NCI-H187 (cell line): ENCODE measurements at regions not wholly inside any gene's neighbourhood (a gene's known extent, or its start where the extent isn't known, plus 50 kb on each side); places are given as distances from the start of the nearest gene placed in this dataset.

Experiments
- DNase-seq, 2 experiments: peaks; one replicate each; lab custom pipeline; 2025; lab: John Stamatoyannopoulos, UW

GRCh38 chr2:223225266-223225665 is 173.3 kb downstream of the KCNE4 start:
- no peak for DNase-seq

GRCh38 chr2:223226264-223226663 is 174.3 kb downstream of the KCNE4 start:
- DNase-seq, result no peak

DNA sequence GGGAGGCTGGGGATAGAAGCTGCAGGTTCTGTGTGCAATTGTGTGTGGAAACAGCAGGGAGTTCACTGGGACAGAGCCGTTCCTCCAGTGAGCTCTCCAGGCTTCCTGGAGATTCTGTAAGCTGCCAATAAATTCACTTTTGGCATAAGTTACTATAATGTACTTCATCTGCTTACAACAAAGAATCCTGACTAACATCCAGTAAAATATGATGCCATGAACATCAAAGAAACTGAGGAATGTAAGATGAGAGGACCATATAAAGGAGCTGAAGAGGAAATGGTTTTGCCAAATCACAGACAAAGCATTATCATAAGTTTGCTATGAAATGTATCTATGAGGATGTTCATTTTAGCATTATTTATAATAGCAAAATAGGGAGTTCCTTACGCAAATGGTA is 175.3 kb downstream of the KCNE4 start:
- no peak for DNase-seq

- DNase-seq, result no peak
Observed at GRCh38 chr2:223228871-223229270, 176.9 kb downstream of the KCNE4 start.

- no peak for DNase-seq
Observed at GRCh38 chr2:223230352-223230751, 178.4 kb downstream of the KCNE4 start.

GRCh38 chr2:223232285-223232684 is 180.3 kb downstream of the KCNE4 start:
- DNase-seq, result no peak

DNA sequence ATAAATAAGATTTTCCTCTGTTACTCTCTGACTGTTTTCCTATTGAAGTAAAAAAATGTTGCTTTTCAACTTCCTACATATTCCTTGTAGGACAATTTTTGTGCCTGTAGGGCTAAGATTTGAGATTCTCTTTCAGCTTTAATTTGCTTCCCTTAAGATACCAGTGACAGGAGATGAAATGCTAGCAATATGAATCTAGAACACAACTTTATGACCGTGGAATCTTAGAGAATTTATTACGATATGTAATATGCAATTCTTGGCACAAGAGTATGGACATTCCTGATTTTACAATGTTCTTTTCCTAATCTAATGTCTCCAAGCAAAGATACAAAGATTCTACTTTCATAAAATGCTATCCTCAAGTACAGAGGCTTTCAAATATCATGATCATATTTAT is 180.9 kb downstream of the KCNE4 start:
- DNase-seq, result no peak

- DNase-seq, result no peak
Observed at GRCh38 chr2:223235986-223236385, 184.0 kb downstream of the KCNE4 start.

- no peak for DNase-seq
Observed at GRCh38 chr2:223238301-223238700, 186.3 kb downstream of the KCNE4 start.

- DNase-seq, result no peak
Observed at GRCh38 chr2:223243233-223243632, 191.2 kb downstream of the KCNE4 start.

DNA sequence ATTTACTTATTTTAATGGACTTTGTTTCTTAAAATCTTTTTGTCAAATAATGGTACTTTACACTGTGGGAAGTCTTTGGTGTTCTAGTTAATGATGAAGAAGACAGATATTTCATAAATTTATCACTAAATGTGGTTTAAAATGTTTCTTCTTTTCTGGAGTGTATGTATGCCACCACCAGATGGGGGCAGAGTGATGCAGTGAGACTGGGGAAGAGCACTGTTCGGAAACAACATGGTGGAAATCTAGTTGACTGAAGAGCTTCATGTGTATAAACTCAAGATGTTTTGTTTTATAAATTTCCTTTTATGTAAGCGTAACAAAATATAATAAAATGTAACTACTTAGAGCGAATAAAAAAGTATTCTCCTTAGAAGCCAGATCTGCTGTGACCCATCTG is 195.1 kb downstream of the KCNE4 start:
- peak in 1 of 2 experiments; percentile 1 for DNase-seq

DNA sequence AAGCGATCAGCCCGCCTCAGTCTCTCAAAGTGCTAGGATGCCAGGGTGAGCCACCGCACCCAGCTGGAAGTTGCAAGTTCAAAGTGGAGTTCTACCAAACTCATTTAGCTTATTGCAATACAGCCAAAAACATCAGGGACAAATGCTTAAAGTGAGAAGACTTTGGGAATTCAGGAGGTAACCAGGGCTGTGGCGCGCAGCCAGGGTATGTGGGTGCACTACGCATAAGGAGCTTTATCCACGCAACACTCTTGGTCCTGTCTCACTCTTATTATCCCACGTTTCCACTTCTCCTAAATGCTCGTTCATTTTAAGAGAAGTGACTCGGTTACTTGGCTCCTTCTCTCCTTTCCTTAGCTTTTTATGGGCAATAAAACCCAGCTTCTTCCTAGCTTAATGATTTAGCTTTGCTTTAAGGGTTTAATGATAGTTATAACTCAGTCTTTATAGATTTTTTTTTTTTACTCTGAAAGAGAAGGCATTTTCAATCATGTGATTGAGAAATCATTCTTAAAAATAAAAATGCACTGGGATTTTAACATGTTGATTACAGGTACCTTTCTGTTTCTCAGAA is 199.8 kb downstream of the KCNE4 start:
- no peak for DNase-seq

GRCh38 chr2:223260681-223261080 is 208.7 kb downstream of the KCNE4 start:
- DNase-seq, result no peak

DNA sequence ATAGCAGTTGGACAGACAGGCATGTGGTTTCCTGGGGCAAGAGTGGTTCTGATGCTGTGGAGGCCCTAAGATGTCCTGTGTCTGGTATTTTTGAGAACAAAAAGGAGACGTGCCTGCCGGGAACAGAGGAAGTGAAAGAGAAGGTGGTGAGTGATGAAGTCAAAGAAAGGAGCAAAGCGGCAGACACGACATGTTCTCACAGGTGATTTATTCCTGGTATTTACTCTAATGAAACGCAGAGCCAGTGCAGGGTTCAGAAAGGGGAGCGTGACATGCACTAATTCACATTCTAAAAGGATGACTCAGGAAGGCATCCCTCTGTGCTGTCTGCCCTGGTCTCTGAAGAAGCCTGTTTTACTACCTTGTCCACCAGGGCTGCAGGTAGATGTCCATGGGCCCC is 211.0 kb downstream of the KCNE4 start:
- DNase-seq, result no peak

DNA sequence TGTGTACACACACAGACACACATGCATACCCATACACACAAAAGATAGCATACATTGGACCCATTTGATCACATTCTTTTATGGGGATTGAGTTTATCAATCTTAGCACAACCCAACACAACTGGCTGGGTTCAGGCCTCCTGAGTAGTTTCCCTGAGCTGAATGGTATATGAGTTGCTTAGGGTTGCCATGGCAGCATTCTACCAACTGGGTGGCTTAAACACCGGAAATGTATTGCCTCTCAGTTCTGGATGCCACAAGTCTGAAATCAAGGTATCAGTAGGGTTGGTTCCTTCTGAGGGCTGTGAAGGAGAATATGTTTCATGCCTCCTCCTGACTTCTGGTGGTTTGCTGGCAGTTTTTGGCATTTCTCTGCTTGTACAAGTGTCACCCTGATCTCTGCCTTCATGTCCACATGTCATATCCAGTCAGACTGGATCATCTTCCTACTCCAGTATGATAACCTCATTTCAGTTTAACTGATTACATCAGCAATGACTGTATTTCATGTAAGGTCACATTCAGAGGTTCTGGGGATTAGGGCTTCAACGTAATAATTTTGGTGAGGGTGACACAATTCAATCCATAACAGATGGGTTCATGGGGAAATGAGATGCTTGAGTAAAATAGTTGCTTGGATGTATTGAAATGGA is 212.7 kb downstream of the KCNE4 start:
- no peak for DNase-seq

GRCh38 chr2:223267160-223267951 is 215.4 kb downstream of the KCNE4 start:
- DNase-seq, result no peak

GRCh38 chr2:223269386-223269785 is 217.4 kb downstream of the KCNE4 start:
- no peak for DNase-seq

GRCh38 chr2:223270548-223270947 is 218.6 kb downstream of the KCNE4 start:
- no peak for DNase-seq

DNA sequence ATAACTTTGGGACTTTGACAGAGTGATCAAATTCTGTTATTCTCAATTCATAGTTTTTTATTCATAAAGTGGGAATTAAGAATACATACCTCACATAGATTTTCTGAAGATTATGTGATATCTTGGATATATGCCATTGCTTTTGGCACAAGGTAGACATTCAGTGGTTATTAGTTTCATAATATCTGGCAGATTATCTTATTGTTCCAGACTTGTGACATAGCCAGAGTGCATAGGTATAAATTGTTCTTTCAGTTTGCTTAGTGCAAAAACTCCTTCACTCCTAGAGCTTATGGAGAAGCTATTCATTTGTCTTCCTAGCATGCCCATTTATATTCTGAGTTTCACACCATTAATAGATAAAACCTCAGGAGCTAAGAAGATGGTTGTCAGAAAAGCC is 222.0 kb downstream of the KCNE4 start:
- no peak for DNase-seq

- DNase-seq, result no peak
Observed at GRCh38 chr2:223282221-223282620, 230.2 kb downstream of the KCNE4 start.

DNA sequence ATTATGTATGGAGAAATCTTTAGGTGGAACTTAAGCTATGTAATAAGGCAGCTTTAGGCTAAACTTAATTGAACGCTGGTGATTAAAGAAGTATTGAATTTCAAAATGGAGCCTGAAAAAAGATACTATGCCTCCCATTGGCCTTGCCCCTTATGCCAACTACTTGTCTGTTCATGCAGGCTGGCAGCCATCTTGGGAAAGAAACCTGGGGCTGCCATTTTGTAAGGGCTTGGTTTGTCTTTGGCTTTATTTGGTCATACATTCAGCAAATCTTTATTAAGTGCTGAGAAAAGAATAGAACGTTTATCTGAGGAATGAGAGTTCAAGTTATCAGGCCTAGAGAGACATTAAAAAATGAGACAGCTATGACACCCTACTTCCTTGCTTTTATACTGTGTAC is 231.3 kb downstream of the KCNE4 start:
- DNase-seq, result no peak

DNA sequence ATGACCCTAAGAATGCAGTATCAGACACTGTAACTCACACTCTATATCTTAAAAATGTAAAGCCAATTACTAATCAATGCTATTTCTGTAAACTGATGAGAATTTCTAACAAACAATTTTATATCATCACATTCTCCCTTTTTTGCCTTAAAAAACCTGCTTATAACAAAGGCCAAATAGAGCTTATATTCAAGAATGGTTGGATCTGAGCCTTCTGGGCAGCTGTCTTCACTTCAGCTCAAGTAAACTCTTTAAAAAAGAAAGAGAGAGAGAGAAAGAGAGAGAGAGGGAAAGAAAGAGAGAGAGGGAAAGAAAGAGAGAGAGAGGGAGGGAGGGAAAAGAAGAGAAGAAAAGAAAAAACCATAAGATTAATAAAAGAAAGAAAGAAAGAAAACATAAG is 231.8 kb downstream of the KCNE4 start:
- DNase-seq, result no peak
